ENCODE measurements at regions not wholly inside any gene's neighbourhood (a gene's known extent, or its start where the extent isn't known, plus 50 kb on each side); places are given as distances from the start of the nearest gene placed in this dataset.
A peak's percentile ranks its signal among the peaks of the same experiment; 100 is the strongest.

- no peaks in the 10 kb centered on the region for H3K9me3 Mint-ChIP-seq
- POLR2A ChIA-PET: interaction anchor here (0.6 kb wide), 1 partner anchor 397 kb away, joined by 3 read pairs; no protein-coding TSS in a partner anchor
- no peak overlapping the region for H3K27ac Mint-ChIP-seq
- intact Hi-C loops (cut with micrococcal nuclease): loop anchor here (10.0 kb wide), 1 partner anchor 296 kb away; no protein-coding TSS in a partner anchor
- DNase-seq (no peak), ATAC-seq (peak; percentile 39)
- H3K4me1 Mint-ChIP-seq (ENCODE audit: low read depth): peaks cover 16% of the 10 kb centered on the region
- no peaks in the 10 kb centered on the region for H3K36me3 Mint-ChIP-seq (ENCODE audit: low read depth)
- no peak overlapping the region for H3K4me3 Mint-ChIP-seq
- peaks cover 5% of the 10 kb centered on the region for H3K27me3 Mint-ChIP-seq
- TF ChIP-seq, protein P1, sequence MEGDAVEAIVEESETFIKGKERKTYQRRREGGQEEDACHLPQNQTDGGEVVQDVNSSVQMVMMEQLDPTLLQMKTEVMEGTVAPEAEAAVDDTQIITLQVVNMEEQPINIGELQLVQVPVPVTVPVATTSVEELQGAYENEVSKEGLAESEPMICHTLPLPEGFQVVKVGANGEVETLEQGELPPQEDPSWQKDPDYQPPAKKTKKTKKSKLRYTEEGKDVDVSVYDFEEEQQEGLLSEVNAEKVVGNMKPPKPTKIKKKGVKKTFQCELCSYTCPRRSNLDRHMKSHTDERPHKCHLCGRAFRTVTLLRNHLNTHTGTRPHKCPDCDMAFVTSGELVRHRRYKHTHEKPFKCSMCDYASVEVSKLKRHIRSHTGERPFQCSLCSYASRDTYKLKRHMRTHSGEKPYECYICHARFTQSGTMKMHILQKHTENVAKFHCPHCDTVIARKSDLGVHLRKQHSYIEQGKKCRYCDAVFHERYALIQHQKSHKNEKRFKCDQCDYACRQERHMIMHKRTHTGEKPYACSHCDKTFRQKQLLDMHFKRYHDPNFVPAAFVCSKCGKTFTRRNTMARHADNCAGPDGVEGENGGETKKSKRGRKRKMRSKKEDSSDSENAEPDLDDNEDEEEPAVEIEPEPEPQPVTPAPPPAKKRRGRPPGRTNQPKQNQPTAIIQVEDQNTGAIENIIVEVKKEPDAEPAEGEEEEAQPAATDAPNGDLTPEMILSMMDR (IDR thresholded peaks at IDR 0.05): peak; percentile 38
- CTCF ChIA-PET: interaction anchor here (0.8 to 3.9 kb wide), 10 partner anchors 8 to 321 kb away, joined by 3 to 15 read pairs (median 3); no protein-coding TSS in a partner anchor
These were observed 127.4 kb upstream of the AGR3 start for GRCh38 chr7:17009007-17009719.

GRCh38 chr7:17009933-17010332 lies 128.2 kb upstream of the AGR3 start:
- H3K4me1 Mint-ChIP-seq (ENCODE audit: low read depth): peaks cover 16% of the 10 kb centered on the region
- TF ChIP-seq, protein P1 (IDR thresholded peaks at IDR 0.05): no peak
- intact Hi-C loops (cut with micrococcal nuclease): loop anchor here (10.0 kb wide), 1 partner anchor 295 kb away; no protein-coding TSS in a partner anchor
- H3K27me3 Mint-ChIP-seq: peaks cover 5% of the 10 kb centered on the region
- ATAC-seq (no peak), DNase-seq (no peak)
- H3K9me3 Mint-ChIP-seq: no peaks in the 10 kb centered on the region
- H3K4me3 Mint-ChIP-seq: no peak overlapping the region
- no peak overlapping the region for H3K27ac Mint-ChIP-seq
- H3K36me3 Mint-ChIP-seq (ENCODE audit: low read depth): no peaks in the 10 kb centered on the region
- POLR2A ChIA-PET: no interaction called here
- CTCF ChIA-PET: interaction anchor here (0.6 to 3.9 kb wide), 6 partner anchors 9 to 296 kb away, joined by 3 to 15 read pairs (median 4); no protein-coding TSS in a partner anchor

DNA sequence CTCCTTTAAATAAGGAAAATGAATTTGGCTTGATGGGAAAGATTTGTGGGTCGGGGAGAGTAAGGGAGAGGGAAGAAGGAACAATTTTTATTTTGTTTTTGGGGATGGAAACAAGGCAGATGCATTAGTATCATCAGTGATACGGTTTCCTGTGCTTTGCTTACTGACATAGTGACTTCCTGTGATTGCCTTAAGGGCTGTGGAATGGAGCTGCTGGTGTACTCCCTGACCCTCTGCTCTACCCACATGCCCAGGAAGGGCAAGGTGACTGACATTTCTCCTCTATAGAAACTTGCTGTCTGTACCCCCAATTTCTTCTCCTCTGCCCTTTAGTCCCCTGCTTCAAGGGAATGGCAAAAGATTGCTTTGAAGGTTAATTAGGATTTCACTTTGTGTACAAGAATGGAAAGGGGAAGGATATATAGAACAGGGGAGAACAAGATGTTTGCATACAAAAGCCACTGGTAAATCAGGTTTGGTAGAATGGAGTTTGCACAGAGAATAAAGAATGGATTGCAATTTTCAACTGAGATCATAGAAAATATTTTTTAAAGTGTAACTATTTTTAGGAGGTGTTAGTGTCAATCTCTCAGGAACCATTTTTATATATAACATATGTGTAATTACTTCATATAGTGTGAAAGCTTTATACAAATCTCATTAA lies 129.0 kb upstream of the AGR3 start:
- CTCF ChIA-PET: interaction anchor here (1.2 to 3.9 kb wide), 2 partner anchors 29 to 52 kb away, joined by 3 to 15 read pairs; no protein-coding TSS in a partner anchor
- Mint-ChIP-seq H3K27me3 (peaks cover 3% of the 10 kb centered on the region), H3K27ac (peak overlapping the region; percentile 44), H3K4me1 (ENCODE audit: low read depth) (peaks cover 16% of the 10 kb centered on the region), H3K4me3 (no peak overlapping the region), H3K9me3 (no peaks in the 10 kb centered on the region), H3K36me3 (ENCODE audit: low read depth) (no peaks in the 10 kb centered on the region)
- DNase-seq (peak; percentile 10), ATAC-seq (peak; percentile 72)
- TF ChIP-seq, protein P1 (IDR thresholded peaks at IDR 0.05): no peak
- intact Hi-C loops (cut with micrococcal nuclease): no loop called here
- POLR2A ChIA-PET: no interaction called here

DNA sequence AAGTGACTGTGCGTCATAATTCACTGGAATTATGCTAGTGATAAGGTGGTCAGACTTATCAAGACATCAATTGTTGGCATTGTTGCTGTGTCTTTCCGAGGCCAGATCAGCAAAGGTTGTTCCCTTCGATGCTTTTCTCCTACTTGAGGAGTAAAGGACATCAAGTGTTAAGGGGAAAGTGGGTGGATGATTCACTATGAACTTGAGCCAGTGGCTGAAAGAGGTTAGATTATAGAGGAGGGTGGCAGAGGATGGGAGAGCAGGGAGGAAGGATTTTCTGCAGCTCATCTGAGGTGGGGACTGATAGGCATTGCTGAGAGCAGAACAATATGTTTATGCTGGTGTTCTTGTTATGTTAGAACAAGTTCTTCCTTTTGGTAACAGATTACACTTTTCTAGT lies 131.4 kb upstream of the AGR3 start:
- Mint-ChIP-seq H3K27me3 (no peaks in the 10 kb centered on the region), H3K4me1 (ENCODE audit: low read depth) (peaks cover 16% of the 10 kb centered on the region), H3K36me3 (ENCODE audit: low read depth) (no peaks in the 10 kb centered on the region), H3K9me3 (no peaks in the 10 kb centered on the region), H3K4me3 (no peak overlapping the region), H3K27ac (no peak overlapping the region)
- intact Hi-C loops (cut with micrococcal nuclease): no loop called here
- ATAC-seq (no peak), DNase-seq (no peak)
- POLR2A ChIA-PET: no interaction called here
- TF ChIP-seq, protein P1 (IDR thresholded peaks at IDR 0.05): no peak
- CTCF ChIA-PET: interaction anchor here (0.9 kb wide), 1 partner anchor 30 kb away, joined by 3 read pairs; no protein-coding TSS in a partner anchor

DNA sequence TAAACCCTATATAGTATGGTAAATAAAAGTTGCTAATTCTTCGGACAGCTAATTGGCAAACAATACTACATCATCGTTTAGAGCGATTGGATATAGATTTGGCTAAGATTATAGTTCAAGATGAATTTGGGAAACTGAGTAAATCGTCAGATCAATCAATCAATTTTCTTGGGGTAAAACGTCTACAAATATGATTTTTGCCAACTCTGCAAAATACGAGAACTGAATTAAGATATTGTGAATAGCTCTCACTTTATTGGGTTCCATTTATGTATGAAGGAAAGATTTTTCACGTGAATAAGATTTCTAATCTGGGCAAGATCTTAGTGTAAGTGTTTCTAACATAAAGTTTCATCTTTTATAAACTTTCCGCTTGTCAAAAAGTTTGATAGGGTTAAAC lies 132.9 kb upstream of the AGR3 start:
- ATAC-seq: no peak
- ChIA-PET POLR2A (no interaction called here), CTCF (interaction anchor here (1.4 kb wide), 1 partner anchor 30 kb away, joined by 3 read pairs; no protein-coding TSS in a partner anchor)
- no peak for DNase-seq
- TF ChIP-seq, protein P1 (IDR thresholded peaks at IDR 0.05): no peak
- no peaks in the 10 kb centered on the region for H3K27me3 Mint-ChIP-seq
- no peaks in the 10 kb centered on the region for H3K36me3 Mint-ChIP-seq (ENCODE audit: low read depth)
- no peak overlapping the region for H3K4me3 Mint-ChIP-seq
- intact Hi-C loops (cut with micrococcal nuclease): no loop called here
- no peaks in the 10 kb centered on the region for H3K9me3 Mint-ChIP-seq
- H3K27ac Mint-ChIP-seq: no peak overlapping the region
- H3K4me1 Mint-ChIP-seq (ENCODE audit: low read depth): peaks cover 11% of the 10 kb centered on the region

Data from activated CD8-positive, alpha-beta T cell treated with anti-CD3 and anti-CD28 coated beads for 36 hours (primary cell).